Activated CD4-positive, alpha-beta T cell treated with anti-CD3 and anti-CD28 coated beads, Interleukin-2, amount 10 ng/mL, durations not matched to agents 7 days and 5 days (primary cell): ENCODE measurements at regions not wholly inside any gene's neighbourhood (a gene's known extent, or its start where the extent isn't known, plus 50 kb on each side); places are given as distances from the start of the nearest gene placed in this dataset.

Source experiments
- CTCF ChIA-PET: fragments of 350-600 bp; sonication (Branson Sonifier 250); formaldehyde crosslinking; loops from one replicate; lab custom pipeline; 2021; ENCODE audit warnings: antibody characterized with exemption; lab: Charles Lee
- POLR2A ChIA-PET: fragments of 350-600 bp; sonication (Branson Sonifier 250); formaldehyde crosslinking; loops from one replicate; lab custom pipeline; 2021; ENCODE audit warnings: antibody characterized with exemption; lab: Charles Lee
- DNase-seq: peaks from one replicate; pipeline ENCODE4 v3.0.0-alpha.2; 2020
- H3K27ac Mint-ChIP-seq: one replicate; pipeline ENCODE4 v1.8.0; 2021; ENCODE audit warnings: mild to moderate bottlenecking, moderate library complexity, mixed read lengths
- H3K27me3 Mint-ChIP-seq: one replicate; pipeline ENCODE4 v1.8.0; 2021; ENCODE audit warnings: mixed read lengths
- H3K36me3 Mint-ChIP-seq: one replicate; pipeline ENCODE4 v1.8.0; 2021; ENCODE audit warnings: low read depth, mixed read lengths
- H3K4me1 Mint-ChIP-seq: one replicate; pipeline ENCODE4 v1.8.0; 2021; ENCODE audit warnings: mixed read lengths
- H3K4me3 Mint-ChIP-seq: one replicate; pipeline ENCODE4 v1.8.0; 2021; ENCODE audit warnings: mild to moderate bottlenecking, moderate library complexity, mixed read lengths
- H3K9me3 Mint-ChIP-seq: one replicate; pipeline ENCODE4 v1.8.0; 2021; ENCODE audit warnings: mixed read lengths

- Mint-ChIP-seq H3K27ac (no peak overlapping the region), H3K9me3 (no peaks in the 10 kb centered on the region), H3K36me3 (no peaks in the 10 kb centered on the region), H3K4me3 (no peak overlapping the region), H3K27me3 (no peaks in the 10 kb centered on the region), H3K4me1 (no peaks in the 10 kb centered on the region)
- POLR2A ChIA-PET = no interaction called here
- CTCF ChIA-PET = no interaction called here
- DNase-seq = no peak
Measured at GRCh38 chr9:86893811-86894490, 53.4 kb downstream of the GAS1 start.

GRCh38 chr9:86892576-86892975 lies 54.7 kb downstream of the GAS1 start:
- Mint-ChIP-seq H3K4me3 (no peak overlapping the region), H3K36me3 (no peaks in the 10 kb centered on the region), H3K27ac (no peak overlapping the region), H3K27me3 (no peaks in the 10 kb centered on the region), H3K4me1 (no peaks in the 10 kb centered on the region), H3K9me3 (no peaks in the 10 kb centered on the region)
- CTCF ChIA-PET = no interaction called here
- POLR2A ChIA-PET = no interaction called here
- DNase-seq = no peak

GRCh38 chr9:86891886-86892437 lies 55.3 kb downstream of the GAS1 start:
- Mint-ChIP-seq H3K27ac (no peak overlapping the region), H3K4me1 (no peaks in the 10 kb centered on the region), H3K27me3 (peaks cover 2% of the 10 kb centered on the region), H3K4me3 (no peak overlapping the region), H3K36me3 (no peaks in the 10 kb centered on the region), H3K9me3 (no peaks in the 10 kb centered on the region)
- POLR2A ChIA-PET = no interaction called here
- CTCF ChIA-PET = no interaction called here
- no peak for DNase-seq

GRCh38 chr9:86891091-86891490 lies 56.2 kb downstream of the GAS1 start:
- Mint-ChIP-seq H3K27me3 (peaks cover 2% of the 10 kb centered on the region), H3K4me1 (no peaks in the 10 kb centered on the region), H3K36me3 (no peaks in the 10 kb centered on the region), H3K9me3 (no peaks in the 10 kb centered on the region), H3K4me3 (no peak overlapping the region), H3K27ac (no peak overlapping the region)
- ChIA-PET POLR2A (no interaction called here), CTCF (no interaction called here)
- DNase-seq = no peak

GRCh38 chr9:86885232-86885631 lies 62.1 kb downstream of the GAS1 start:
- H3K4me1 Mint-ChIP-seq = no peaks in the 10 kb centered on the region
- ChIA-PET POLR2A (no interaction called here), CTCF (interaction anchor here (0.8 kb wide), 1 partner anchor 16 kb away, joined by 3 read pairs; no protein-coding TSS in a partner anchor)

GRCh38 chr9:86876621-86877196 lies 70.6 kb downstream of the GAS1 start:
- H3K4me1 Mint-ChIP-seq = no peaks in the 10 kb centered on the region
- H3K36me3 Mint-ChIP-seq = no peaks in the 10 kb centered on the region
- H3K4me3 Mint-ChIP-seq = no peak overlapping the region
- ChIA-PET CTCF (no interaction called here), POLR2A (no interaction called here)
- H3K27me3 Mint-ChIP-seq = peaks cover 2% of the 10 kb centered on the region
- H3K27ac Mint-ChIP-seq = no peak overlapping the region
- DNase-seq = no peak
- H3K9me3 Mint-ChIP-seq = no peaks in the 10 kb centered on the region

More at GRCh38 chr9:86885232-86885631, 62.1 kb downstream of the GAS1 start:
- no peak overlapping the region for H3K4me3 Mint-ChIP-seq
- no peak for DNase-seq
- no peak overlapping the region for H3K27ac Mint-ChIP-seq
- no peaks in the 10 kb centered on the region for H3K9me3 Mint-ChIP-seq
- peaks cover 3% of the 10 kb centered on the region for H3K27me3 Mint-ChIP-seq
- no peaks in the 10 kb centered on the region for H3K36me3 Mint-ChIP-seq

- H3K9me3 Mint-ChIP-seq = no peaks in the 10 kb centered on the region
- peaks cover 5% of the 10 kb centered on the region for H3K27me3 Mint-ChIP-seq
- CTCF ChIA-PET = no interaction called here
Measured at GRCh38 chr9:86868616-86869015, 78.7 kb downstream of the GAS1 start.

GRCh38 chr9:86867804-86868313 lies 79.4 kb downstream of the GAS1 start:
- Mint-ChIP-seq H3K4me3 (no peak overlapping the region), H3K4me1 (no peaks in the 10 kb centered on the region), H3K27ac (no peak overlapping the region), H3K9me3 (no peaks in the 10 kb centered on the region), H3K27me3 (peaks cover 5% of the 10 kb centered on the region), H3K36me3 (no peaks in the 10 kb centered on the region)
- ChIA-PET POLR2A (no interaction called here), CTCF (no interaction called here)
- no peak for DNase-seq

More at GRCh38 chr9:86868616-86869015, 78.7 kb downstream of the GAS1 start:
- H3K36me3 Mint-ChIP-seq = no peaks in the 10 kb centered on the region
- no peak for DNase-seq
- H3K4me1 Mint-ChIP-seq = no peaks in the 10 kb centered on the region
- POLR2A ChIA-PET = no interaction called here
- H3K27ac Mint-ChIP-seq = no peak overlapping the region
- H3K4me3 Mint-ChIP-seq = no peak overlapping the region

- DNase-seq = no peak
- peaks cover 5% of the 10 kb centered on the region for H3K27me3 Mint-ChIP-seq
- ChIA-PET CTCF (no interaction called here), POLR2A (no interaction called here)
- no peak overlapping the region for H3K27ac Mint-ChIP-seq
- no peaks in the 10 kb centered on the region for H3K4me1 Mint-ChIP-seq
- no peak overlapping the region for H3K4me3 Mint-ChIP-seq
- no peaks in the 10 kb centered on the region for H3K9me3 Mint-ChIP-seq
- no peaks in the 10 kb centered on the region for H3K36me3 Mint-ChIP-seq
Measured at GRCh38 chr9:86865952-86866351, 81.4 kb downstream of the GAS1 start.

GRCh38 chr9:86860006-86860405 lies 87.3 kb downstream of the GAS1 start:
- Mint-ChIP-seq H3K9me3 (no peaks in the 10 kb centered on the region), H3K36me3 (no peaks in the 10 kb centered on the region), H3K4me3 (no peak overlapping the region), H3K27me3 (peaks cover 11% of the 10 kb centered on the region), H3K4me1 (no peaks in the 10 kb centered on the region), H3K27ac (no peak overlapping the region)
- DNase-seq = no peak
- ChIA-PET CTCF (no interaction called here), POLR2A (no interaction called here)

GRCh38 chr9:86859056-86859455 lies 88.2 kb downstream of the GAS1 start:
- no peaks in the 10 kb centered on the region for H3K4me1 Mint-ChIP-seq
- ChIA-PET POLR2A (no interaction called here), CTCF (no interaction called here)
- no peak for DNase-seq
- H3K9me3 Mint-ChIP-seq = no peaks in the 10 kb centered on the region
- no peaks in the 10 kb centered on the region for H3K36me3 Mint-ChIP-seq
- H3K27ac Mint-ChIP-seq = no peak overlapping the region
- no peak overlapping the region for H3K4me3 Mint-ChIP-seq
- peaks cover 8% of the 10 kb centered on the region for H3K27me3 Mint-ChIP-seq

- no peaks in the 10 kb centered on the region for H3K4me1 Mint-ChIP-seq
- H3K9me3 Mint-ChIP-seq = no peaks in the 10 kb centered on the region
- no peaks in the 10 kb centered on the region for H3K36me3 Mint-ChIP-seq
- POLR2A ChIA-PET = no interaction called here
- no peak overlapping the region for H3K27ac Mint-ChIP-seq
- H3K4me3 Mint-ChIP-seq = no peak overlapping the region
- DNase-seq = no peak
- CTCF ChIA-PET = no interaction called here
- H3K27me3 Mint-ChIP-seq = peaks cover 9% of the 10 kb centered on the region
Measured at GRCh38 chr9:86858009-86858408, 89.3 kb downstream of the GAS1 start.

GRCh38 chr9:86856259-86856658 lies 91.0 kb downstream of the GAS1 start:
- CTCF ChIA-PET = no interaction called here
- Mint-ChIP-seq H3K27ac (no peak overlapping the region), H3K4me1 (no peaks in the 10 kb centered on the region), H3K4me3 (no peak overlapping the region), H3K27me3 (peaks cover 9% of the 10 kb centered on the region), H3K36me3 (no peaks in the 10 kb centered on the region), H3K9me3 (no peaks in the 10 kb centered on the region)
- POLR2A ChIA-PET = no interaction called here
- no peak for DNase-seq
